ENCODE measurements at regions not wholly inside any gene's neighbourhood (a gene's known extent, or its start where the extent isn't known, plus 50 kb on each side); places are given as distances from the start of the nearest gene placed in this dataset.

DNA sequence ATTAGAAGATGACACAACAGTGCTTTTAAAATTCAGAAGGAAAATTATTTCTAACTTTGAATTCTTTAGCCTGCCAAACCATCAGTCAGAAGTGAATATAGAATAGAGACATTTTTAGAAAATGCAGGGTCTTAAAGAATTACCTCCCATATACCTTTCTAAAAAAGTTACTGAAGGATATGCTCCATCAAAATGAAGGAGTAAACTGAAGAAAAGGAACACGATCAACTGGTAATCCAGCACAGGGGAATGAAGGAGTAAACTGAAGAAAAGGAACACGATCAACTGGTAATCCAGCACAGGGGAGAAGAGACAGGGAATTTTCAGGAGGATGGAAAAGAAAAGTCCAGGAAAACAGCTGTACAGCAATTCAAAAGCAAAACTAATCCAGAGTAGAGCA, 75.4 kb upstream of the LDLRAD3 start:
- H3K4me1 ChIP-seq = no peaks in the 10 kb centered on the region
- intact Hi-C loops (cut with DNase I; ENCODE audit: low total_unique reads) (no loop called here), in situ Hi-C loops (cut with MboI; ENCODE audit: low pct_ligation_motif_present in 1 of 4, low pct_unique_long_range_greater_than_20kb in 1 of 4, low sequenced_read_pairs in 3 of 4) (no loop called here)
- H3K36me3 ChIP-seq = no peaks in the 10 kb centered on the region
- H3K4me3 ChIP-seq = no peak overlapping the region
- H3K9me3 ChIP-seq = peaks cover 12 to 13% of the 10 kb centered on the region in 2 donors
- 83 to 88% methylated on average over 2 of the region's 2 CpGs for WGBS, 2 donors (ENCODE audit: low coverage in 1 of 2)
- TF ChIP-seq EP300 (IDR thresholded peaks at IDR 0.05; ENCODE audit: low read depth) (no peak), POLR2AphosphoS5 (IDR thresholded peaks at IDR 0.05) (no peak), CTCF (IDR thresholded peaks at IDR 0.05) (no peak), POLR2A (IDR thresholded peaks at IDR 0.05) (no peak)
- H3K27me3 ChIP-seq = no peaks in the 10 kb centered on the region
- DNase-seq = no peak
- H3K27ac ChIP-seq = no peak overlapping the region

DNA sequence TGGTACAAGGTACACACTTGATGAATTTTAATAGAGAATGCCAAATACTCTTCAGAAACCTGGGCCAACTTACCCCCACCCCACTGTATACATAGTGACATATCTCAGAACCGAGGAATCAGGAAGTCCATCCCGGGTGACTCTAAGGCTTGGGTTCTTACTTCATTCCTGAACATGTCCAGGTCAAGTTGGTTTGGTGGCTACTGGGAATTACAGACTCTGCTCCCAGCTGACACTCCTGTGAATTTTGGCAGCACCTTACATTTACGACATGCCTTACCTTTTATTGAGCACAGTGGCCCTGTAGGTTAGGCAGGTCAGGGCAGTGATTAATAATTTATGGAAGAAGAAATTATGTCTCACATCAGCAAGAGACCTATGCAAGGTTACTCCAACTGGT, 70.1 kb upstream of the LDLRAD3 start:
- Histone ChIP-seq H3K27ac (no peak overlapping the region), H3K36me3 (no peaks in the 10 kb centered on the region), H3K4me1 (no peaks in the 10 kb centered on the region), H3K27me3 (no peaks in the 10 kb centered on the region), H3K4me3 (no peak overlapping the region), H3K9me3 (peaks cover 5 to 6% of the 10 kb centered on the region in 2 donors)
- in situ Hi-C loops (cut with MboI; ENCODE audit: low pct_ligation_motif_present in 1 of 4, low pct_unique_long_range_greater_than_20kb in 1 of 4, low sequenced_read_pairs in 3 of 4) = no loop called here
- TF ChIP-seq CTCF (IDR thresholded peaks at IDR 0.05) (no peak), EP300 (IDR thresholded peaks at IDR 0.05; ENCODE audit: low read depth) (no peak), POLR2A (IDR thresholded peaks at IDR 0.05) (no peak), POLR2AphosphoS5 (IDR thresholded peaks at IDR 0.05) (no peak)
- WGBS, 2 donors (ENCODE audit: low coverage in 1 of 2) = 60% methylated on average over 3 of the region's 3 CpGs; no CpG with 5 or more reads in 1 of the 2 donors
- DNase-seq = no peak
- intact Hi-C loops (cut with DNase I; ENCODE audit: low total_unique reads) = no loop called here

DNA sequence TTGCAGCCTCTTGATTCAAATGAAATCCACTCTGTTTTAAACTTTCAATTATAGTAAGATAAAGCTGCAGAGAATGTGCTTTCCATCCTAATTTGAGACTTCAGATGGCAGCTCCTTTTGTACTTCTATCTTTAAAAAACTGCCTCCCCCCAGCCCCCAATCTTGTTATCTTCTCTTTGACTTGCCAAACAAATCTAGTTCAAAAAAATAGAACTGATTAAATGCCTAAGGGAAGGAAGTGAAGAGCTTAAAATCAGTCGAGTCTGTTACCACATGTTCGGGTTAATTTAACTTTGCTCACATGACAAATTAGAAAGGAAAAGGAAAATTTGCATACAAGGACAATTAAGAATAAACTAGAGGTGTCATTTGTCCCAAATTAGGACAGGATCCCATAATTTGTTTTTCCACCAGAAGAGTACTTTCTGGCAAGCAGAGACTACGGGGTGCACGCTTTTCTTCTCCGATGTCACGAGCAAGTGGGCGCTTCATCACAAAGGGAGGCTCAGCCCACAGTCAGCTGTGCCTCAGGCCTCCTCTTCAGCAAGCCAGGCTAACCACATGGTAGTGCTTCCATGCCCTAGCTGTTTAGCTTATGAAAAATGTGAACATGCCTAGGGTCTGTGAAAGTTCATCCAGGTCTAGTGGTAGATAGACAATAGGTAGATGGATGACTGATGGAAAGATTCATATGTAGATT, 69.0 kb upstream of the LDLRAD3 start:
- DNase-seq = no peak
- intact Hi-C loops (cut with DNase I; ENCODE audit: low total_unique reads) (no loop called here), in situ Hi-C loops (cut with MboI; ENCODE audit: low pct_ligation_motif_present in 1 of 4, low pct_unique_long_range_greater_than_20kb in 1 of 4, low sequenced_read_pairs in 3 of 4) (no loop called here)
- no peaks in the 10 kb centered on the region for H3K9me3 ChIP-seq
- TF ChIP-seq POLR2A (IDR thresholded peaks at IDR 0.05) (no peak), POLR2AphosphoS5 (IDR thresholded peaks at IDR 0.05) (no peak), CTCF (IDR thresholded peaks at IDR 0.05) (no peak), EP300 (IDR thresholded peaks at IDR 0.05; ENCODE audit: low read depth) (no peak)
- H3K27me3 ChIP-seq = no peaks in the 10 kb centered on the region
- no peak overlapping the region for H3K27ac ChIP-seq
- 50 to 81% methylated on average over 2 to 7 of the region's 7 CpGs for WGBS, 2 donors (ENCODE audit: low coverage in 1 of 2)
- H3K4me3 ChIP-seq = no peak overlapping the region
- H3K36me3 ChIP-seq = no peaks in the 10 kb centered on the region
- no peaks in the 10 kb centered on the region for H3K4me1 ChIP-seq

DNA sequence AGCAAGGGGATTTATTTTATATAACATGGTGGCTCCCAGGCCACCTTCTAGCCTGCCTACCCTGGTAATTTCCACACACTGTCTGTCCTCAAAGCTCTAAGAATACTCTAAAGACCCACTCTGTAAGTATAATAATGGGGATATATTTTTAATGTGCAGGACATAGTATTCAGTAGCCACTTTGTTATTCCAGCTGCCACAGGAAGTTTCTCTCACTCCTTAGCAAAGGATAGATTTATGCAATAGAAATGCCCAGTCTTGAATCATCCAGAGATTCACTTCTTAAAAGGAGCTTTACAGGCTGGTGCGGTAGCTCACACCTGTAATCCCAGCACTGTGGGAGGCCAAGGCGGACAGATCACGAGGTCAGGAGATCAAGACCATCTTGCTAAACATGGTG, 68.4 kb upstream of the LDLRAD3 start:
- TF ChIP-seq CTCF (IDR thresholded peaks at IDR 0.05) = no peak
- TF ChIP-seq EP300 (IDR thresholded peaks at IDR 0.05; ENCODE audit: low read depth) = no peak
- no peak for TF ChIP-seq POLR2AphosphoS5 (IDR thresholded peaks at IDR 0.05)
- TF ChIP-seq POLR2A (IDR thresholded peaks at IDR 0.05) = no peak
- Histone ChIP-seq H3K4me1 (no peaks in the 10 kb centered on the region), H3K27me3 (no peaks in the 10 kb centered on the region), H3K9me3 (no peaks in the 10 kb centered on the region), H3K36me3 (no peaks in the 10 kb centered on the region), H3K4me3 (no peak overlapping the region), H3K27ac (no peak overlapping the region)
- DNase-seq = no peak
- intact Hi-C loops (cut with DNase I; ENCODE audit: low total_unique reads) = no loop called here
- 91% methylated on average over 3 of the region's 3 CpGs; no CpG with 5 or more reads in 1 of the 2 donors for WGBS, 2 donors (ENCODE audit: low coverage in 1 of 2)
- in situ Hi-C loops (cut with MboI; ENCODE audit: low pct_ligation_motif_present in 1 of 4, low pct_unique_long_range_greater_than_20kb in 1 of 4, low sequenced_read_pairs in 3 of 4) = no loop called here

Measured in transverse colon (tissue), 4 donors.